K562 (cell line): ENCODE measurements at regions not wholly inside any gene's neighbourhood (a gene's known extent, or its start where the extent isn't known, plus 50 kb on each side); places are given as distances from the start of the nearest gene placed in this dataset.
A peak's percentile ranks its signal among the peaks of the same experiment; 100 is the strongest.

Experiments
- ATAC-seq: fragments of 200-7000 bp; cut with Tn5 transposase; 3 replicates; pipeline ENCODE4 v1.9.1; 2020; ENCODE audit warnings: moderate library complexity
- BruUV-seq: library from RNA; stranded (reverse); fragments of 400-500 nt; replicated peaks from 2 replicates; lab custom pipeline; 2021; lab: Mats Ljungman, UMichigan
- CTCF ChIA-PET: fragments of 300-600 bp; formaldehyde crosslinking; extraction: SDS; loops from one replicate; lab custom pipeline; 2021; ENCODE audit warnings: low intra/inter-chr PET ratio; lab: Yijun Ruan, JAX
- POLR2A ChIA-PET: fragments of 300-600, 350-650 bp; sonication (Branson Sonifier 250); formaldehyde crosslinking; extraction: SDS; loops from one replicate; lab custom pipeline; 2021; ENCODE audit warnings: antibody characterized with exemption, inconsistent platforms; lab: Yijun Ruan, JAX
- DNase-seq, 4 experiments: peaks; one replicate each; pipeline versions ENCODE4 v3.0.0 to v3.0.0-alpha.2; 2011 to 2018; ENCODE audit warnings: low spot score in 3 of 4, mixed read lengths in 3 of 4; ENCODE audit errors: extremely low read depth in 1 of 4
- FAIRE-seq: peaks from 2 replicates; lab custom pipeline; 2011; peaks lifted over from hg19 to GRCh38; lab: Jason Lieb, UNC
- H2AFZ ChIP-seq: 2 replicates; pipeline ENCODE4 v1.6.0; 2011; ENCODE audit warnings: low read depth, low read length, control low read depth, inconsistent platforms
- H3K27ac ChIP-seq: fragments of 200-600 bp; 3 replicates; pipeline ENCODE4 v1.8.0; 2011; ENCODE audit warnings: low read depth, mild to moderate bottlenecking, control low read depth, inconsistent platforms, low read length, moderate library complexity, mixed read lengths; ENCODE audit errors: extremely low read depth
- H3K27me3 ChIP-seq, 2 experiments: fragments of 300-600 bp in 1 of 2; 2 replicates in 1 of 2; 3 replicates in 1 of 2; pipeline versions ENCODE4 v1.6.0 to v1.8.0; 2011; ENCODE audit warnings: inconsistent platforms in 2 of 2, low read length in 2 of 2, mild to moderate bottlenecking in 1 of 2, mixed read lengths in 1 of 2, moderate library complexity in 1 of 2; ENCODE audit not compliant: control insufficient read depth in 2 of 2, insufficient read depth in 2 of 2
- H3K36me3 ChIP-seq: fragments of 300-600 bp; 3 replicates; pipeline ENCODE4 v1.8.0; 2011; ENCODE audit warnings: mild to moderate bottlenecking, low read length, inconsistent platforms; ENCODE audit not compliant: control insufficient read depth, insufficient read depth
- H3K4me1 ChIP-seq, 2 experiments: fragments of 200-600 bp in 1 of 2; replicated peaks in 1 of 2; 2 replicates in 1 of 2; 3 replicates in 1 of 2; pipeline versions ENCODE4 v1.5.1 to v1.8.0; 2011; ENCODE audit warnings: inconsistent platforms in 2 of 2, low read length in 2 of 2, mild to moderate bottlenecking in 1 of 2, mixed read lengths in 1 of 2, moderate library complexity in 1 of 2; ENCODE audit not compliant: control insufficient read depth in 2 of 2, insufficient read depth in 2 of 2
- H3K4me2 ChIP-seq: 2 replicates; pipeline ENCODE4 v1.6.1; 2011; ENCODE audit warnings: low read length, control low read depth, inconsistent platforms, mixed read lengths; ENCODE audit not compliant: insufficient read depth
- H3K4me3 ChIP-seq: fragments of 200-600 bp; sonication (generic), shearing (Covaris generic); 2 replicates; pipeline ENCODE4 v1.5.1; 2016; ENCODE audit warnings: control low read depth, inconsistent platforms
- H3K79me2 ChIP-seq: fragments of 200-600 bp; 3 replicates; pipeline ENCODE4 v1.8.0; 2011; ENCODE audit warnings: low read length, inconsistent platforms; ENCODE audit not compliant: control insufficient read depth, insufficient read depth
- H3K9ac ChIP-seq, 2 experiments: 2 replicates each; pipeline versions ENCODE4 v1.6.0 to v1.6.1; 2011; ENCODE audit warnings: low read depth in 2 of 2, low read length in 2 of 2, control low read depth in 1 of 2, inconsistent platforms in 1 of 2, mild to moderate bottlenecking in 1 of 2, mixed read lengths in 1 of 2; ENCODE audit not compliant: insufficient read depth in 1 of 2
- H3K9me1 ChIP-seq: one replicate; pipeline ENCODE4 v1.6.0; 2011; ENCODE audit warnings: inconsistent platforms, mild to moderate bottlenecking, low read length, moderate library complexity; ENCODE audit not compliant: control insufficient read depth, insufficient read depth
- H3K9me3 ChIP-seq: replicated peaks from 2 replicates; pipeline ENCODE4 v1.5.1; 2011; ENCODE audit warnings: low read depth, low read length, inconsistent platforms; ENCODE audit not compliant: control insufficient read depth, insufficient read depth
- H4K20me1 ChIP-seq: replicated peaks from 2 replicates; pipeline ENCODE4 v1.6.1; 2011; ENCODE audit warnings: low read length, inconsistent platforms, mixed read lengths; ENCODE audit not compliant: control insufficient read depth, insufficient read depth
- POLR3G ChIP-seq: IDR thresholded peaks from 2 replicates; pipeline ENCODE4 v1.6.1; 2011; ENCODE audit not compliant: insufficient read length, insufficient replicate concordance; ENCODE audit errors: extremely low read depth
- WGBS: fragments of 100-300 bp; shearing (Covaris generic); methylation state at CpG from one replicate; pipeline ENCODE4 v1.1.6; 2016; ENCODE audit warnings: low coverage, mixed read lengths; ENCODE audit not compliant: insufficient coverage; ENCODE audit errors: missing lambda C conversion rate; 5-methylcytosine and 5-hydroxymethylcytosine counted together
- in situ Hi-C: fragments of 300-500 bp; cut with MboI; formaldehyde crosslinking; loops from 4 replicates; pipeline ENCODE4 v1.15.0; 2018; ENCODE audit warnings: inconsistent platforms, mixed read lengths
- intact Hi-C: fragments of 100-400 bp; cut with micrococcal nuclease; formaldehyde crosslinking; loops from 2 replicates; pipeline ENCODE4 v1.14.2; 2022
- TF ChIP-seq, protein P1 (sequence below), 2 experiments: fragments of 450-650 bp; formaldehyde crosslinking in 1 of 2; IDR thresholded peaks; 2 replicates each; pipeline versions ENCODE4 v1.4.0 to v1.6.1; 2014 to 2020; ENCODE audit warnings: mild to moderate bottlenecking in 2 of 2, borderline replicate concordance in 1 of 2, low read depth in 1 of 2

DNA sequence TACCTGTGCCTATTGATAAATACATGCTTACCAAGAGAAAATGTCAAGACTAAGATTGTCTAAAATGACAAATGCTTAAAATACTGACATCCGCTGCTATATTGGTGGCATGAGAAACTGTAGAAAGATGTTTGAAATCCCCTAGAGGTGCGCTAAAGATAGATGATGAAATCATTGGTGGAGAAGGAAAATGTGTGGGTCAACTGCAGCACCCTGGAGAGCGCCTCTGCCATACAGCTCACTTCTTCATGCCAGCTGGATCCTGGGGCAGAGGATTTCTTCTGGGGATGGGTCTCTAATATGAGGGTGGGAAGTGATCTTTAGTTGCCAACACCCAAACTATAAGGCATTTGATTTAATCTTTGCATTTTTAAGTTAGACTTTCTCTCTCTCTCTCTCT is 680.4 kb upstream of the POM121L12 start:
- H3K27ac ChIP-seq: no peak overlapping the region
- no peaks in the 10 kb centered on the region for H3K27me3 ChIP-seq
- WGBS: 2% methylated on average over 3 of the region's 3 CpGs
- H3K4me2 ChIP-seq: no peak overlapping the region
- no peak for FAIRE-seq
- no peaks in the 10 kb centered on the region for H3K4me1 ChIP-seq
- no peaks in the 10 kb centered on the region for H4K20me1 ChIP-seq
- no peak for ATAC-seq
- no TSS peak for BruUV-seq
- H2AFZ ChIP-seq: no peak overlapping the region
- CTCF ChIA-PET: no interaction called here
- POLR2A ChIA-PET: no interaction called here
- in situ Hi-C loops: no loop called here
- no peaks in the 10 kb centered on the region for H3K36me3 ChIP-seq
- no peaks in the 10 kb centered on the region for H3K9me3 ChIP-seq
- H3K79me2 ChIP-seq: no peaks in the 10 kb centered on the region
- no peaks in the 10 kb centered on the region for H3K9me1 ChIP-seq
- H3K9ac ChIP-seq: no peak overlapping the region
- intact Hi-C loops: no loop called here
- TF ChIP-seq, protein P1, sequence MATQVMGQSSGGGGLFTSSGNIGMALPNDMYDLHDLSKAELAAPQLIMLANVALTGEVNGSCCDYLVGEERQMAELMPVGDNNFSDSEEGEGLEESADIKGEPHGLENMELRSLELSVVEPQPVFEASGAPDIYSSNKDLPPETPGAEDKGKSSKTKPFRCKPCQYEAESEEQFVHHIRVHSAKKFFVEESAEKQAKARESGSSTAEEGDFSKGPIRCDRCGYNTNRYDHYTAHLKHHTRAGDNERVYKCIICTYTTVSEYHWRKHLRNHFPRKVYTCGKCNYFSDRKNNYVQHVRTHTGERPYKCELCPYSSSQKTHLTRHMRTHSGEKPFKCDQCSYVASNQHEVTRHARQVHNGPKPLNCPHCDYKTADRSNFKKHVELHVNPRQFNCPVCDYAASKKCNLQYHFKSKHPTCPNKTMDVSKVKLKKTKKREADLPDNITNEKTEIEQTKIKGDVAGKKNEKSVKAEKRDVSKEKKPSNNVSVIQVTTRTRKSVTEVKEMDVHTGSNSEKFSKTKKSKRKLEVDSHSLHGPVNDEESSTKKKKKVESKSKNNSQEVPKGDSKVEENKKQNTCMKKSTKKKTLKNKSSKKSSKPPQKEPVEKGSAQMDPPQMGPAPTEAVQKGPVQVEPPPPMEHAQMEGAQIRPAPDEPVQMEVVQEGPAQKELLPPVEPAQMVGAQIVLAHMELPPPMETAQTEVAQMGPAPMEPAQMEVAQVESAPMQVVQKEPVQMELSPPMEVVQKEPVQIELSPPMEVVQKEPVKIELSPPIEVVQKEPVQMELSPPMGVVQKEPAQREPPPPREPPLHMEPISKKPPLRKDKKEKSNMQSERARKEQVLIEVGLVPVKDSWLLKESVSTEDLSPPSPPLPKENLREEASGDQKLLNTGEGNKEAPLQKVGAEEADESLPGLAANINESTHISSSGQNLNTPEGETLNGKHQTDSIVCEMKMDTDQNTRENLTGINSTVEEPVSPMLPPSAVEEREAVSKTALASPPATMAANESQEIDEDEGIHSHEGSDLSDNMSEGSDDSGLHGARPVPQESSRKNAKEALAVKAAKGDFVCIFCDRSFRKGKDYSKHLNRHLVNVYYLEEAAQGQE (IDR thresholded peaks at IDR 0.05; ENCODE audit: borderline replicate concordance): peak; percentile 18; the same call in 1 of the 2 replicates
- TF ChIP-seq, protein P1 (CRISPR knock-in tag; IDR thresholded peaks at IDR 0.05; ENCODE audit: low read depth): no peak
- TF ChIP-seq POLR3G: no peak
- no peak overlapping the region for H3K4me3 ChIP-seq
- DNase-seq: no peak
